GM12891 (cell line): ENCODE measurements at regions not wholly inside any gene's neighbourhood (a gene's known extent, or its start where the extent isn't known, plus 50 kb on each side); places are given as distances from the start of the nearest gene placed in this dataset.
"Not testable (repeated sequence)": the region's sequence is repeated elsewhere in the genome, so short reads cannot be mapped to it uniquely, and the experiment has no call there.

Experiments used
- POLR2A ChIP-seq: IDR thresholded peaks from 2 replicates; pipeline ENCODE4 v1.6.1; 2011; ENCODE audit warnings: low read depth, low read length, control low read depth
- POLR2AphosphoS5 ChIP-seq: IDR thresholded peaks from 2 replicates; pipeline ENCODE4 v1.6.1; 2011; ENCODE audit warnings: low read depth, low read length, control low read depth
- TAF1 ChIP-seq: IDR thresholded peaks from 2 replicates; pipeline ENCODE4 v1.6.1; 2011; ENCODE audit warnings: low read depth, low read length, control low read depth

GRCh38 chr6:142015463-142015862 lies 117.3 kb upstream of the GJE1 start:
- TF ChIP-seq TAF1, POLR2A, POLR2AphosphoS5: not testable (repeated sequence)
